DND-41 (cell line): ENCODE measurements at regions not wholly inside any gene's neighbourhood (a gene's known extent, or its start where the extent isn't known, plus 50 kb on each side); places are given as distances from the start of the nearest gene placed in this dataset.
A peak's percentile ranks its signal among the peaks of the same experiment; 100 is the strongest.

Experiments used
- ATAC-seq: fragments of 200-7000 bp; cut with Tn5 transposase; 3 replicates; pipeline ENCODE4 v1.9.1; 2021; ENCODE audit warnings: low read depth; ENCODE audit not compliant: insufficient read depth
- DNase-seq: peaks from one replicate; pipeline ENCODE4 v3.0.0-alpha.2; 2020
- H2AFZ ChIP-seq: 2 replicates; pipeline ENCODE4 v1.6.0; 2012; ENCODE audit warnings: low read depth, low read length
- H3K27ac ChIP-seq: 2 replicates; pipeline ENCODE4 v1.5.1; 2012; ENCODE audit warnings: low read length, inconsistent platforms
- H3K27me3 ChIP-seq: fragments of 200-600 bp; sonication (generic); 2 replicates; pipeline ENCODE4 v1.6.0; 2012; ENCODE audit warnings: low read length, mild to moderate bottlenecking, inconsistent platforms; ENCODE audit not compliant: insufficient read depth, poor library complexity
- H3K36me3 ChIP-seq: 2 replicates; pipeline ENCODE4 v1.5.1; 2012; ENCODE audit warnings: low read length, inconsistent platforms; ENCODE audit not compliant: insufficient read depth
- H3K4me1 ChIP-seq: 2 replicates; pipeline ENCODE4 v1.5.1; 2012; ENCODE audit warnings: mild to moderate bottlenecking, low read length; ENCODE audit not compliant: insufficient read depth
- H3K4me2 ChIP-seq: 2 replicates; pipeline ENCODE4 v1.6.0; 2012; ENCODE audit warnings: mild to moderate bottlenecking, moderate library complexity, low read length, inconsistent platforms; ENCODE audit not compliant: insufficient read depth
- H3K4me3 ChIP-seq, 2 experiments: fragments of 200-600 bp in 1 of 2; shearing (Covaris generic) in 1 of 2; 2 replicates each; pipeline ENCODE4 v1.5.1; 2012 to 2016; ENCODE audit warnings: inconsistent platforms in 2 of 2, low read length in 2 of 2, mild to moderate bottlenecking in 2 of 2, low read depth in 1 of 2, moderate library complexity in 1 of 2
- H3K79me2 ChIP-seq: 2 replicates; pipeline ENCODE4 v1.6.0; 2012; ENCODE audit warnings: low read length, inconsistent platforms; ENCODE audit not compliant: insufficient read depth
- H3K9ac ChIP-seq: 2 replicates; pipeline ENCODE4 v1.6.0; 2012; ENCODE audit warnings: low read depth, mild to moderate bottlenecking, inconsistent platforms, low read length, moderate library complexity
- H3K9me3 ChIP-seq: 2 replicates; pipeline ENCODE4 v1.5.1; 2012; ENCODE audit warnings: low read length, moderate library complexity, mild to moderate bottlenecking, inconsistent platforms; ENCODE audit not compliant: insufficient read depth, severe bottlenecking
- H4K20me1 ChIP-seq: 2 replicates; pipeline ENCODE4 v1.6.0; 2012; ENCODE audit warnings: low read length; ENCODE audit not compliant: insufficient read depth
- EZH2 ChIP-seq: IDR thresholded peaks from 3 replicates; pipeline ENCODE4 v1.6.1; 2012; ENCODE audit warnings: borderline replicate concordance, low read depth, mild to moderate bottlenecking, moderate library complexity, low read length, inconsistent platforms; ENCODE audit not compliant: severe bottlenecking
- TF ChIP-seq, protein P1 (sequence below): IDR thresholded peaks from 2 replicates; pipeline ENCODE4 v1.5.1; 2012; ENCODE audit warnings: borderline replicate concordance, low read length, moderate library complexity, mild to moderate bottlenecking; ENCODE audit not compliant: poor library complexity, severe bottlenecking; ENCODE audit errors: extremely low read depth

- ATAC-seq (no peak), DNase-seq (no peak)
- H3K27me3 ChIP-seq, result no peaks in the 10 kb centered on the region
- H3K4me2 ChIP-seq, result no peak overlapping the region
- TF ChIP-seq, protein P1, sequence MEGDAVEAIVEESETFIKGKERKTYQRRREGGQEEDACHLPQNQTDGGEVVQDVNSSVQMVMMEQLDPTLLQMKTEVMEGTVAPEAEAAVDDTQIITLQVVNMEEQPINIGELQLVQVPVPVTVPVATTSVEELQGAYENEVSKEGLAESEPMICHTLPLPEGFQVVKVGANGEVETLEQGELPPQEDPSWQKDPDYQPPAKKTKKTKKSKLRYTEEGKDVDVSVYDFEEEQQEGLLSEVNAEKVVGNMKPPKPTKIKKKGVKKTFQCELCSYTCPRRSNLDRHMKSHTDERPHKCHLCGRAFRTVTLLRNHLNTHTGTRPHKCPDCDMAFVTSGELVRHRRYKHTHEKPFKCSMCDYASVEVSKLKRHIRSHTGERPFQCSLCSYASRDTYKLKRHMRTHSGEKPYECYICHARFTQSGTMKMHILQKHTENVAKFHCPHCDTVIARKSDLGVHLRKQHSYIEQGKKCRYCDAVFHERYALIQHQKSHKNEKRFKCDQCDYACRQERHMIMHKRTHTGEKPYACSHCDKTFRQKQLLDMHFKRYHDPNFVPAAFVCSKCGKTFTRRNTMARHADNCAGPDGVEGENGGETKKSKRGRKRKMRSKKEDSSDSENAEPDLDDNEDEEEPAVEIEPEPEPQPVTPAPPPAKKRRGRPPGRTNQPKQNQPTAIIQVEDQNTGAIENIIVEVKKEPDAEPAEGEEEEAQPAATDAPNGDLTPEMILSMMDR, result no peak
- TF ChIP-seq EZH2, result no peak
- H3K9me3 ChIP-seq, result no peaks in the 10 kb centered on the region
- H4K20me1 ChIP-seq, result no peaks in the 10 kb centered on the region
- no peak overlapping the region for H3K27ac ChIP-seq
- no peak overlapping the region for H3K9ac ChIP-seq
- no peaks in the 10 kb centered on the region for H3K79me2 ChIP-seq
- H3K4me1 ChIP-seq, result no peaks in the 10 kb centered on the region
- no peak overlapping the region for H3K4me3 ChIP-seq
- H3K36me3 ChIP-seq, result no peaks in the 10 kb centered on the region
- H2AFZ ChIP-seq, result no peak overlapping the region
These were observed 472.8 kb upstream of the STEAP1 start for GRCh38 chr7:89681448-89681847.

- Histone ChIP-seq H3K9me3 (no peaks in the 10 kb centered on the region), H3K4me1 (no peaks in the 10 kb centered on the region), H3K9ac (no peak overlapping the region), H3K4me3 (no peak overlapping the region), H3K27me3 (no peaks in the 10 kb centered on the region), H3K27ac (no peak overlapping the region), H3K79me2 (no peaks in the 10 kb centered on the region), H2AFZ (no peak overlapping the region), H3K4me2 (no peak overlapping the region), H4K20me1 (no peaks in the 10 kb centered on the region), H3K36me3 (no peaks in the 10 kb centered on the region)
- DNase-seq (no peak), ATAC-seq (no peak)
- TF ChIP-seq, protein P1, result no peak
- no peak for TF ChIP-seq EZH2
These were observed 469.0 kb upstream of the STEAP1 start for GRCh38 chr7:89685287-89685686.

DNA sequence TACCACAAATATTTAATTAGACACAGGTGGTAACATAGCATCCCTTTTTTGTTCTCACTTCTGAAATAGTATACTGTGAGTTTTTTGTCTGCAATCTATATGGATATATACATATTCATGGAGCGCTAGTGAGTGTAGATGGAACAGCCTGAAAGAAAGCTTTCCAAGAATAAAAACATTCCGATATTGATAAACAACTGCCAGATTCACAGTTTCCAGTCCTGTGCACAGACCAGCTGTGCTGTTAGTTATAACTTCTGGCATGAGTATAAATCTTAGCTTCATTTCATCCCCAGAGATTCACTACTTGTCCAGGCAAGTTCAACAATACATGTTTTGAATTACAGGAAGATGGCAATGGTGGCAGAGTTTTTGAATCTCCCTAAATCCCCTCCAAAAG, 467.1 kb upstream of the STEAP1 start:
- no peak overlapping the region for H3K4me3 ChIP-seq
- no peaks in the 10 kb centered on the region for H4K20me1 ChIP-seq
- H3K79me2 ChIP-seq, result no peaks in the 10 kb centered on the region
- no peaks in the 10 kb centered on the region for H3K36me3 ChIP-seq
- H3K9ac ChIP-seq, result no peak overlapping the region
- DNase-seq, result no peak
- no peaks in the 10 kb centered on the region for H3K9me3 ChIP-seq
- H2AFZ ChIP-seq, result no peak overlapping the region
- no peak for ATAC-seq
- no peak overlapping the region for H3K27ac ChIP-seq
- no peak for TF ChIP-seq EZH2
- TF ChIP-seq, protein P1, result no peak
- no peaks in the 10 kb centered on the region for H3K4me1 ChIP-seq
- no peak overlapping the region for H3K4me2 ChIP-seq
- H3K27me3 ChIP-seq, result no peaks in the 10 kb centered on the region

DNA sequence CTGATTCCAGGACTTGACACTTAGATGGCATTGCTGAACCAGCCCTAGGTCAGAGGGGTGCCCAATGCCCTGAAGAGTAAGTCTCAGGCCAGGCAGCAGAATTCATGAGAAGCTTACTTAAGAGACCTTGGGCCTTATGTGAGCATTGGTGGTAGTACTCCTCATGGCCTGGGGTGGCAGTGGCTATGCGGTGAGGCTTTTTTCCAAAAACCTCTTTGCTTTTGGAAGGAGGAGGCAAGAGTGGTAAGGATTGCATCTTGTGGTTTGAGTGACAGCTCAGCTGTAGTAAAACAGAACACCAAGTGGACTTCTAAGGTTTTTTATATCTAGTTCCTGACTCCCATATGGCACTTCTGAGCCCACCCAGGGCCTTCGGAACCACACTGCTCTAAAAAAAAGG, 459.0 kb upstream of the STEAP1 start:
- H3K4me1 ChIP-seq, result no peaks in the 10 kb centered on the region
- no peak overlapping the region for H2AFZ ChIP-seq
- peaks cover 9% of the 10 kb centered on the region for H3K9me3 ChIP-seq
- H3K27me3 ChIP-seq, result no peaks in the 10 kb centered on the region
- no peaks in the 10 kb centered on the region for H3K36me3 ChIP-seq
- no peak overlapping the region for H3K27ac ChIP-seq
- TF ChIP-seq EZH2, result no peak
- TF ChIP-seq, protein P1, result peak; percentile 4
- no peaks in the 10 kb centered on the region for H3K79me2 ChIP-seq
- H4K20me1 ChIP-seq, result no peaks in the 10 kb centered on the region
- H3K4me3 ChIP-seq, result no peak overlapping the region
- ATAC-seq (no peak), DNase-seq (no peak)
- no peak overlapping the region for H3K4me2 ChIP-seq
- no peak overlapping the region for H3K9ac ChIP-seq
